Coronary artery (tissue), 2 donors: ENCODE measurements at regions not wholly inside any gene's neighbourhood (a gene's known extent, or its start where the extent isn't known, plus 50 kb on each side); places are given as distances from the start of the nearest gene placed in this dataset.

Source experiments
- DNase-seq: peaks from one replicate; pipeline ENCODE4 v3.0.0-alpha.2; 2017; ENCODE audit warnings: low spot score
- H3K27ac ChIP-seq, 2 donors: fragments of 200-600 bp; sonication (generic); one replicate each; pipeline ENCODE4 v1.5.1; 2016 to 2019
- H3K4me3 ChIP-seq: fragments of 200-600 bp; sonication (generic); 2 replicates; pipeline ENCODE4 v1.5.1; 2016; ENCODE audit warnings: mild to moderate bottlenecking, moderate library complexity
- TF ChIP-seq, protein P1 (sequence below): fragments of 200-600 bp; sonication (generic); IDR thresholded peaks from one replicate; pipeline ENCODE4 v1.5.1; 2019; ENCODE audit warnings: antibody characterized with exemption

DNA sequence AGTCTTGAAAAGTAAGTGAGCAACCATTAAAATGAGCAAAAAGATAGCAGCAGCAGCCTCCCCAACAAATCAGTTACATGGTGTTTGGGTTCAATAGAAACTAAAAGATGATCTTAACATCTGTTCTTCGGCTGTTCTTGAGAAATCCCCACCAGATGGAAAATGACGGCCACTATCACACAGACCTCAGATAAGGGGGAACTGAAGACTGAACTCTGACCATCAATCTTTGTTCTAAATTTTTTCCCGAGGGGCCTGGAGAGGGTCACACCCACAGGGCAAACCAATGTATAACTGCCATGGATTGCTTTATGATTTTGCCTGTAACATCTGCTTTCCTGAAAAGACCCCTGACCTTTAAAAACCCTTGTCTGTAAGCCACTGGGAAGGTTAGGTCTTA, 624.8 kb upstream of the KIRREL3 start:
- TF ChIP-seq, protein P1, sequence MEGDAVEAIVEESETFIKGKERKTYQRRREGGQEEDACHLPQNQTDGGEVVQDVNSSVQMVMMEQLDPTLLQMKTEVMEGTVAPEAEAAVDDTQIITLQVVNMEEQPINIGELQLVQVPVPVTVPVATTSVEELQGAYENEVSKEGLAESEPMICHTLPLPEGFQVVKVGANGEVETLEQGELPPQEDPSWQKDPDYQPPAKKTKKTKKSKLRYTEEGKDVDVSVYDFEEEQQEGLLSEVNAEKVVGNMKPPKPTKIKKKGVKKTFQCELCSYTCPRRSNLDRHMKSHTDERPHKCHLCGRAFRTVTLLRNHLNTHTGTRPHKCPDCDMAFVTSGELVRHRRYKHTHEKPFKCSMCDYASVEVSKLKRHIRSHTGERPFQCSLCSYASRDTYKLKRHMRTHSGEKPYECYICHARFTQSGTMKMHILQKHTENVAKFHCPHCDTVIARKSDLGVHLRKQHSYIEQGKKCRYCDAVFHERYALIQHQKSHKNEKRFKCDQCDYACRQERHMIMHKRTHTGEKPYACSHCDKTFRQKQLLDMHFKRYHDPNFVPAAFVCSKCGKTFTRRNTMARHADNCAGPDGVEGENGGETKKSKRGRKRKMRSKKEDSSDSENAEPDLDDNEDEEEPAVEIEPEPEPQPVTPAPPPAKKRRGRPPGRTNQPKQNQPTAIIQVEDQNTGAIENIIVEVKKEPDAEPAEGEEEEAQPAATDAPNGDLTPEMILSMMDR: no peak
- no peak overlapping the region for H3K4me3 ChIP-seq
- no peak for DNase-seq
- no peak overlapping the region for H3K27ac ChIP-seq

DNA sequence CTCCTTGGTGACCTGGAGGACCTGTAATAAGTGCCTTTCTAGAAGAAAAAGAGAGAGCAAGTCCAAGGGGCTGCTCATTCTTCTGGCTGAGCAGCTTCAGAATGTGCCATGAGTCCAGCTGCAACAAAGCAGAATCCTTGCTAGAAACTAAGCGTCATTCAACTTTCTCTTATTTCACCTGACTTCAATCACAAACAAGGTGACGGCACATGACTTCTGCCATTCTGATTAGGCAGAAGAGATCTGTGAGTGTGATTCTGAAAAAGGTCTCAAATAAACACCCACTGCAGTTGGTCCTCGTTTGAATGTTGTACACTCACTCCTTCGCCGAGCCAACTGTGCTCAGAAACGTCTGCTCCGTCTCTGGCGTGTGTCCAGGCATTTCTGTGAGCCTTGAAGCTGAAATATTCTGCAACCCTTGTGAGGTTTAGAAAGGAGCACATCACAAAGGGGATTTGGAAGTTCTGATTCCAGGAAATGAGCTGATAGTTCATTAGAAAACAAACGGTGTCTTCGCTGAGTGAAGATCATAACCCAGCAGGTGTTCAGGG, 623.8 kb upstream of the KIRREL3 start:
- no peak for DNase-seq
- Histone ChIP-seq H3K4me3 (no peak overlapping the region), H3K27ac (no peak overlapping the region)
- TF ChIP-seq, protein P1: no peak

DNA sequence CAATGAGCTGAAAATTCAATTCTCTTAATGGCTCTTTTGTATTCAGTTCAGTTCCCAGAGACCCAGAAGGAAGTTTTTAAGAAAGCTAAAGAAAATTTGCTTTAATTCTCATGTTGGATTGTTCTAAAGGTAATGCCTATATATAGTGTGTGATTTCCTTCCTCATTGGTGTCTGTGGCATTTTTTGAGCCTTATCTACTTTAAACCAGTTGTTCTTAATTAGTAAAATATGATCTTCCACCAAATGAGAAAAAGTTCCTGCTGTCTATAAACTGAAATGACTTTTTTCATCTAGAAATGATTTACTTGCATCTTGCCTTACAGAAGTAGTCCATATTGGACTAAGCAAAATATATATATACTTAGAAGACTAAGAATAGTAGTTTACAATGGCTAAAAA, 622.1 kb upstream of the KIRREL3 start:
- TF ChIP-seq, protein P1: no peak
- no peak for DNase-seq
- Histone ChIP-seq H3K27ac (no peak overlapping the region), H3K4me3 (no peak overlapping the region)

DNA sequence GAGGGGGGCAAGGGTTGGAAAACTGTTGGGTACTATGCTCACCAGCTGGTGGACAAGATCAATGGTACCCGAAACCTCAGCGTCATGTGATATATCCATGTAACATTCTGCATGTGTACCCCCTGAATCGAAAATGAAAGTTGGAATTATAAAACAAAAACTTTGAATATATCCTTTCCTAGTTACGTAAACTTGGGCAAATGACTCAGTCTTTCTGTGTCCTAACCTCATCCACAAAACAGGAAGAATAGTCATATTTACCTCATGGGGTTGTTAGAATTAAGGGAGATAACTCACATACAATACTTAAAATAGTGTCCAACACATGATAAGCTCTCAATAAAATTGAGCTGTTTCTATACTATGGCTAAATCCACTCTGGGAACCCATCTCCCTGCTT, 620.1 kb upstream of the KIRREL3 start:
- TF ChIP-seq, protein P1: no peak
- H3K27ac ChIP-seq: no peak overlapping the region

DNA sequence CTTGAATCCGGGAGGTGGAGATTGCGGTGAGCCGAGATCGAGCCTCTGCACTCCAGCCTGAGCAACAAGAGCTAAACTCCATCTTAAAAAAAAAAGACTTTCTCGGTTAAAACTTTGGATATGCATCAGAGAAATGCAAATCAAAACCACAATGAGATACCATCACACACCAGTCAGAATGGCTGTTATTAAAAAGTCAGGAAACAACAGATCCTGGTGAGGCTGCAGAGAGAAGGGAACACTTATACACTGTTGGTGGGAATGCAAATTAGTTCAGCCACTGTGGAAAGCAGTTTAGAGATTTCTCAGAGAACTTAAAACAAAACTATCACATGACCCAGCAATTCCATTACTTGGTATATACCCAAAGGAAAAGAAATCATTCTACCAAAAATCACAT, 619.4 kb upstream of the KIRREL3 start:
- TF ChIP-seq, protein P1: no peak
- no peak for DNase-seq
- H3K27ac ChIP-seq: no peak overlapping the region
- H3K4me3 ChIP-seq: no peak overlapping the region

More for the DNA sequence above, 620.1 kb upstream of the KIRREL3 start:
- no peak for DNase-seq
- no peak overlapping the region for H3K4me3 ChIP-seq

DNA sequence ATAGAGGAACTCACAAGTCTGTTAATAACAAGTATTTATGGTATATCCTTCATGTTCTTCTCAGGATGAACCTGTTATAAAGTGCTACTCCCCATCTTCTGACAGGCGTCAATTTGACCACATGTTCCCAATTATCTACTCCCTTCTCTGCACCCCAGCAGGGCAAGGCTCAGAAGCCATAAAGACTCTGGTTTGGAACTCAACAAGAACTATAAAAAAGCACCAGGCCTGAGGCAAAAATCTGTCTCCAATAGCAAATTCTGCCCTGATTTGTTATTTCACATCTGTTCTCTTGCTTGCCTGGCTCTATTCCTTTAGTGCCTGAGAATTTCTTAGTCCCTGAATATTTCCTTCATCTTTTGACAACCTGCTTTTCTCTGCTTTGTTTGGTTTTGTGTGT, 618.2 kb upstream of the KIRREL3 start:
- DNase-seq: no peak
- H3K27ac ChIP-seq: no peak overlapping the region
- no peak overlapping the region for H3K4me3 ChIP-seq
- TF ChIP-seq, protein P1: no peak

DNA sequence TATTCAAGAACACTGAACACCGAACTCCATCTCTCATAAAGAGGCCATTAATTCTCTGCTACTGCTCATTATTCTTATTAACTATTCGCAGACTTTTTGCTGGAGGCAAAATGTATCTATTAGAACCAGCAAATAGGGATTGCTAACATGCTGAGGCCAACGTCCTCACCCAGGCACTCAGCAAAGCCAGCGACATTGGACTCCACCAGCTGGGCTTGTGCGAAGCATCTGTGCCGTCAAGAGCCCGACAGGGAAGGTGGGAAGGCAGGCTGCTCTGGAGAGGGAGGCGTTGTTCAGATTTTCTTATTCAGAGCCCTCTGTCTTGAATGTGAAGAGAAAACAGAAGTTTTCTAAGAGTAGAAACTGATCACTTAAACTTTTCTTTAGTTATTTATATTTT, 615.6 kb upstream of the KIRREL3 start:
- Histone ChIP-seq H3K4me3 (no peak overlapping the region), H3K27ac (no peak overlapping the region)
- TF ChIP-seq, protein P1: no peak
- DNase-seq: no peak
